ENCODE measurements at regions not wholly inside any gene's neighbourhood (a gene's known extent, or its start where the extent isn't known, plus 50 kb on each side); places are given as distances from the start of the nearest gene placed in this dataset.

DNA sequence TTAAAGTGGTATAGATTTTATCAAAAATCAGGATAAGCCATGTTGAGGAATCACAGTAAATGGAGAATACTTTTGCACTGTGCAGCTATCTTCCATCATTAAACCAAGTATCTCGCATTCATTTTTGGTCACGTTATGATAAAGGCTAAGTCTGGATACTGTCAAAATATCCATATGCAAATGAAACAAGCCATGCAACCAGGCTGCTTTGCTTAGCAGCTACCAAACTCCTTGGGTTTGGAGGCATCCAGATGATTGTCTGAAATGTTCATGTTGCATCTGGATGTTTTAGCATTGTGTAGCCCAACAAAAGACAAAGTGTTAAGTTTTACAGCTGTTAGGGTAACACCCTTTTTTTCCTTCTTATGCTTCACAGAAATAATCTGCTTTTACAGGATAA lies 322.9 kb upstream of the MDFIC2 start:
- Histone ChIP-seq H3K9me2 (replicated peaks; ENCODE audit: insufficient read depth, low read length) (no peaks in the 10 kb centered on the region), H3F3A (ENCODE audit: insufficient read depth) (no peaks in the 10 kb centered on the region), H3K4me3 (ENCODE audit: insufficient read depth, low read length, poor library complexity, severe bottlenecking) (no peak overlapping the region), H3K9me3 (ENCODE audit: insufficient read depth, low read length) (no peaks in the 10 kb centered on the region), H3K9ac (ENCODE audit: low read length) (no peak overlapping the region), H3K79me2 (ENCODE audit: insufficient read depth, low read length) (no peaks in the 10 kb centered on the region), H2AFZ (ENCODE audit: low read depth, low read length, severe bottlenecking) (no peak overlapping the region), H3K27ac (ENCODE audit: low read depth, low read length) (no peak overlapping the region), H3K4me2 (ENCODE audit: low read depth, low read length, poor library complexity, severe bottlenecking) (no peak overlapping the region), H3K36me3 (ENCODE audit: low read length) (no peaks in the 10 kb centered on the region), H3K27me3 (ENCODE audit: low read length) (no peaks in the 10 kb centered on the region), H4K20me1 (ENCODE audit: low read depth, low read length) (no peaks in the 10 kb centered on the region)
- TF ChIP-seq, protein P1, sequence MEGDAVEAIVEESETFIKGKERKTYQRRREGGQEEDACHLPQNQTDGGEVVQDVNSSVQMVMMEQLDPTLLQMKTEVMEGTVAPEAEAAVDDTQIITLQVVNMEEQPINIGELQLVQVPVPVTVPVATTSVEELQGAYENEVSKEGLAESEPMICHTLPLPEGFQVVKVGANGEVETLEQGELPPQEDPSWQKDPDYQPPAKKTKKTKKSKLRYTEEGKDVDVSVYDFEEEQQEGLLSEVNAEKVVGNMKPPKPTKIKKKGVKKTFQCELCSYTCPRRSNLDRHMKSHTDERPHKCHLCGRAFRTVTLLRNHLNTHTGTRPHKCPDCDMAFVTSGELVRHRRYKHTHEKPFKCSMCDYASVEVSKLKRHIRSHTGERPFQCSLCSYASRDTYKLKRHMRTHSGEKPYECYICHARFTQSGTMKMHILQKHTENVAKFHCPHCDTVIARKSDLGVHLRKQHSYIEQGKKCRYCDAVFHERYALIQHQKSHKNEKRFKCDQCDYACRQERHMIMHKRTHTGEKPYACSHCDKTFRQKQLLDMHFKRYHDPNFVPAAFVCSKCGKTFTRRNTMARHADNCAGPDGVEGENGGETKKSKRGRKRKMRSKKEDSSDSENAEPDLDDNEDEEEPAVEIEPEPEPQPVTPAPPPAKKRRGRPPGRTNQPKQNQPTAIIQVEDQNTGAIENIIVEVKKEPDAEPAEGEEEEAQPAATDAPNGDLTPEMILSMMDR (IDR thresholded peaks at IDR 0.05; ENCODE audit: insufficient read depth, low read length, poor library complexity, severe bottlenecking), result no peak
- no peak for TF ChIP-seq EZH2phosphoT487 (conservative IDR thresholded peaks at IDR 0.05; ENCODE audit: low read length)

DNA sequence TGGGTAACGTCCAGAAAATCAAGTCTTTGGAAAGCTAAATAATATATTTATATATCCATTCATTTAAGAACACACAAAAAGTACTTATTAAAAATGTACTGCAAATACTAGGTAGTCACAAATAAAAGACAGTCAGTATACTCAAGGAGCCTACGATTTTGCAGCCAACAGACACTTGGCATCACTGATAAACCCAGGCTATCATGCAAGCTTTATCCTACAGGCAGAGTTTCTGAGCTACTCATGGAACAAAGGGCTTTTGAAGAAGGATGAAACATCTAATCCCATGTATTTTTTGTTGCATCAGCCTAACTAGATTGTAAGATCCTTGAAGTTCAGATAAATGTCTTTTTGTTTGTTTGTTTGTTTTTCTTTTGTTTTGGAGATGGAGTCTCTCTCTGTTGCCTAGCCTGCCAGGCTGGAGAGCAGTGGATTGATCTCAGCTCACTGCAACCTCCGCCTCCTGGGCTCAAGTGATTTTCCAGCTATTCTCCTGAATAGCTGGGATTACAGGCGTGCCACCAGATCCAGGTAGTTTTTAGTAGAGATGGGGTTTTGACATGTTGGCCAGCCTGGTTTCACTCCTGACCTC lies 319.4 kb upstream of the MDFIC2 start:
- TF ChIP-seq, protein P1 (IDR thresholded peaks at IDR 0.05; ENCODE audit: insufficient read depth, low read length, poor library complexity, severe bottlenecking), result no peak
- no peak for TF ChIP-seq EZH2phosphoT487 (conservative IDR thresholded peaks at IDR 0.05; ENCODE audit: low read length)
- H3K27me3 ChIP-seq (ENCODE audit: low read length), result no peaks in the 10 kb centered on the region
- H3K36me3 ChIP-seq (ENCODE audit: low read length), result no peaks in the 10 kb centered on the region
- H2AFZ ChIP-seq (ENCODE audit: low read depth, low read length, severe bottlenecking), result no peak overlapping the region
- H3K27ac ChIP-seq (ENCODE audit: low read depth, low read length), result no peak overlapping the region
- H3F3A ChIP-seq (ENCODE audit: insufficient read depth), result no peaks in the 10 kb centered on the region
- no peaks in the 10 kb centered on the region for H4K20me1 ChIP-seq (ENCODE audit: low read depth, low read length)
- no peaks in the 10 kb centered on the region for H3K79me2 ChIP-seq (ENCODE audit: insufficient read depth, low read length)
- H3K9ac ChIP-seq (ENCODE audit: low read length), result no peak overlapping the region
- H3K4me3 ChIP-seq (ENCODE audit: insufficient read depth, low read length, poor library complexity, severe bottlenecking), result no peak overlapping the region
- no peaks in the 10 kb centered on the region for H3K9me3 ChIP-seq (ENCODE audit: insufficient read depth, low read length)
- no peaks in the 10 kb centered on the region for H3K9me2 ChIP-seq (replicated peaks; ENCODE audit: insufficient read depth, low read length)
- no peak overlapping the region for H3K4me2 ChIP-seq (ENCODE audit: low read depth, low read length, poor library complexity, severe bottlenecking)

DNA sequence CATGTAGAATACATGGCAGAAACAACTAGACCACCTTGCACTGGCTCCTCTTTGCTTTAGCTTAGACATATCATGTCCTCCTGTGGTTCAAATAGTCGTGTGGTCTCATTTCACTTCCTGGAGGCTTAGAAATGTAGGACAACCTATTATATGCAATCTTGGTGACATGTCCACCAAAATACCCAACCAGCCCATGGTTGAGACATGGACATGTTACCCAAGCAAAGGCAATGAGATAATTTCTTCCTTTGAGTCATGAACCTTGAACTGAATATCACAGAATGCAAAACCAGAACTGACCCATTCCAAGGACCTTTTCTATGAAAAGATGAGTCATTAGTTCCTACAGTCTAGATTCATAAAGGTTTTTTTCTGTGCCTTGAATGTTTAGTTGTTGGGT lies 309.0 kb upstream of the MDFIC2 start:
- Histone ChIP-seq H3K4me3 (ENCODE audit: insufficient read depth, low read length, poor library complexity, severe bottlenecking) (no peak overlapping the region), H3F3A (ENCODE audit: insufficient read depth) (no peaks in the 10 kb centered on the region), H3K9me2 (replicated peaks; ENCODE audit: insufficient read depth, low read length) (no peaks in the 10 kb centered on the region), H3K4me2 (ENCODE audit: low read depth, low read length, poor library complexity, severe bottlenecking) (no peak overlapping the region), H2AFZ (ENCODE audit: low read depth, low read length, severe bottlenecking) (no peak overlapping the region), H3K9ac (ENCODE audit: low read length) (no peak overlapping the region), H3K9me3 (ENCODE audit: insufficient read depth, low read length) (no peaks in the 10 kb centered on the region), H3K27ac (ENCODE audit: low read depth, low read length) (no peak overlapping the region), H4K20me1 (ENCODE audit: low read depth, low read length) (no peaks in the 10 kb centered on the region), H3K36me3 (ENCODE audit: low read length) (no peaks in the 10 kb centered on the region), H3K79me2 (ENCODE audit: insufficient read depth, low read length) (no peaks in the 10 kb centered on the region), H3K27me3 (ENCODE audit: low read length) (no peaks in the 10 kb centered on the region)
- no peak for TF ChIP-seq EZH2phosphoT487 (conservative IDR thresholded peaks at IDR 0.05; ENCODE audit: low read length)
- TF ChIP-seq, protein P1 (IDR thresholded peaks at IDR 0.05; ENCODE audit: insufficient read depth, low read length, poor library complexity, severe bottlenecking), result no peak

All from SU-DHL-6 (cell line).